ENCODE measurements at regions not wholly inside any gene's neighbourhood (a gene's known extent, or its start where the extent isn't known, plus 50 kb on each side); places are given as distances from the start of the nearest gene placed in this dataset.

DNA sequence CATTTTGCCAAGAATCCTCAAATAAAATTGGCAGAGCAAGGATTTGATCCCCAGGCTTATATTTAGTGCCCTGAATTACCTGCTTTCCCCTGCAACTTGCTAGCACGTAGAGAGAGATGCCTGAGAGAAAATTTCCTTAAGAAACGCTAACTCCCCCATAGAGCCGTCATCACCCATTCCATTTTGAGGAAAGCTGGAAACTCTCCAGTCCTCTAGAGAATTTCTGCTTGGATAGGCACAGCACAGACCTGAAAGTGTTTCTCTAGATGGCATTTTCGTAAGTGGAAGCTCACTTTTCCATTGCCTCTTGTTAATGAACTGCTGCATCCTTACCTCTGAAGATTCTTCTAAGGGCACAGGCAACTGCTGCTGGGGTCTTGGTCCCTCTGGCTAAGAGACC lies 277.8 kb upstream of the SIX2 start:
- TF ChIP-seq, protein P1, sequence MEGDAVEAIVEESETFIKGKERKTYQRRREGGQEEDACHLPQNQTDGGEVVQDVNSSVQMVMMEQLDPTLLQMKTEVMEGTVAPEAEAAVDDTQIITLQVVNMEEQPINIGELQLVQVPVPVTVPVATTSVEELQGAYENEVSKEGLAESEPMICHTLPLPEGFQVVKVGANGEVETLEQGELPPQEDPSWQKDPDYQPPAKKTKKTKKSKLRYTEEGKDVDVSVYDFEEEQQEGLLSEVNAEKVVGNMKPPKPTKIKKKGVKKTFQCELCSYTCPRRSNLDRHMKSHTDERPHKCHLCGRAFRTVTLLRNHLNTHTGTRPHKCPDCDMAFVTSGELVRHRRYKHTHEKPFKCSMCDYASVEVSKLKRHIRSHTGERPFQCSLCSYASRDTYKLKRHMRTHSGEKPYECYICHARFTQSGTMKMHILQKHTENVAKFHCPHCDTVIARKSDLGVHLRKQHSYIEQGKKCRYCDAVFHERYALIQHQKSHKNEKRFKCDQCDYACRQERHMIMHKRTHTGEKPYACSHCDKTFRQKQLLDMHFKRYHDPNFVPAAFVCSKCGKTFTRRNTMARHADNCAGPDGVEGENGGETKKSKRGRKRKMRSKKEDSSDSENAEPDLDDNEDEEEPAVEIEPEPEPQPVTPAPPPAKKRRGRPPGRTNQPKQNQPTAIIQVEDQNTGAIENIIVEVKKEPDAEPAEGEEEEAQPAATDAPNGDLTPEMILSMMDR (IDR thresholded peaks at IDR 0.05), result no peak
- no peak for TF ChIP-seq EP300 (IDR thresholded peaks at IDR 0.05)
- no peak for TF ChIP-seq POLR2AphosphoS5 (IDR thresholded peaks at IDR 0.05)
- TF ChIP-seq POLR2A (IDR thresholded peaks at IDR 0.05), result no peak

Data from suprapubic skin (tissue), 4 donors.